Neural progenitor cell (in vitro differentiated cells): ENCODE measurements at regions not wholly inside any gene's neighbourhood (a gene's known extent, or its start where the extent isn't known, plus 50 kb on each side); places are given as distances from the start of the nearest gene placed in this dataset.

Source experiments
- EZH2 ChIP-seq: fragments of 200-600 bp; sonication (generic); IDR thresholded peaks from 2 replicates; pipeline ENCODE4 v1.6.1; 2017; ENCODE audit warnings: antibody characterized with exemption, mild to moderate bottlenecking, moderate library complexity
- EZH2phosphoT487 ChIP-seq: fragments of 200-600 bp; sonication (generic); IDR thresholded peaks from 2 replicates; pipeline ENCODE4 v1.6.1; 2017; ENCODE audit warnings: antibody characterized with exemption
- TF ChIP-seq, protein P1 (sequence below): fragments of 200-600 bp; sonication (generic); IDR thresholded peaks from 2 replicates; pipeline ENCODE4 v1.5.1; 2017; ENCODE audit warnings: antibody characterized with exemption, mild to moderate bottlenecking

DNA sequence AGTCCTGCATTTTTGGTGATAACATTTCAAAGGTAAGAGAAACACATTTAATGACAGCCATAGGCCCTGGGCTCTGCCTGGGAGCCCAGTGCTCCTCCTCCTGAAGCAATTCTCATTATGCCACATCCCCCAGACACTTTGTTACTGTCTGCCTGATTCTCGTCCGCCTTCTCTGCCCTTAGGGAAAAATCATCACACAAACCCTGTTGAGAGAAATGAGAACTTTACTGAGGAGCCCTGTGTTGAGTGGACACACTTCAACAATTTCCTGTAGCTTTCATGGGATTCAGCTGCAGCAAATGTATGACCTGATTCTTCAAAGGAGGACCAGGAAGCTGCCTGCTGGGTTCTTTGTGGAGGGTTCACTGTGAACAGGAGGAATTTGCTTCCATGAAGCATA, 566.5 kb upstream of the FRG1 start:
- TF ChIP-seq, protein P1, sequence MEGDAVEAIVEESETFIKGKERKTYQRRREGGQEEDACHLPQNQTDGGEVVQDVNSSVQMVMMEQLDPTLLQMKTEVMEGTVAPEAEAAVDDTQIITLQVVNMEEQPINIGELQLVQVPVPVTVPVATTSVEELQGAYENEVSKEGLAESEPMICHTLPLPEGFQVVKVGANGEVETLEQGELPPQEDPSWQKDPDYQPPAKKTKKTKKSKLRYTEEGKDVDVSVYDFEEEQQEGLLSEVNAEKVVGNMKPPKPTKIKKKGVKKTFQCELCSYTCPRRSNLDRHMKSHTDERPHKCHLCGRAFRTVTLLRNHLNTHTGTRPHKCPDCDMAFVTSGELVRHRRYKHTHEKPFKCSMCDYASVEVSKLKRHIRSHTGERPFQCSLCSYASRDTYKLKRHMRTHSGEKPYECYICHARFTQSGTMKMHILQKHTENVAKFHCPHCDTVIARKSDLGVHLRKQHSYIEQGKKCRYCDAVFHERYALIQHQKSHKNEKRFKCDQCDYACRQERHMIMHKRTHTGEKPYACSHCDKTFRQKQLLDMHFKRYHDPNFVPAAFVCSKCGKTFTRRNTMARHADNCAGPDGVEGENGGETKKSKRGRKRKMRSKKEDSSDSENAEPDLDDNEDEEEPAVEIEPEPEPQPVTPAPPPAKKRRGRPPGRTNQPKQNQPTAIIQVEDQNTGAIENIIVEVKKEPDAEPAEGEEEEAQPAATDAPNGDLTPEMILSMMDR, result no peak
- TF ChIP-seq EZH2 (no peak), EZH2phosphoT487 (no peak)
